Limb (tissue), 2 donors: ENCODE measurements at regions not wholly inside any gene's neighbourhood (a gene's known extent, or its start where the extent isn't known, plus 50 kb on each side); places are given as distances from the start of the nearest gene placed in this dataset.

Experiments
- DNase-seq, 2 donors: peaks; one replicate each; pipeline ENCODE4 v3.0.0-alpha.2; 2016; ENCODE audit errors: extremely low spot score in 2 of 2

DNA sequence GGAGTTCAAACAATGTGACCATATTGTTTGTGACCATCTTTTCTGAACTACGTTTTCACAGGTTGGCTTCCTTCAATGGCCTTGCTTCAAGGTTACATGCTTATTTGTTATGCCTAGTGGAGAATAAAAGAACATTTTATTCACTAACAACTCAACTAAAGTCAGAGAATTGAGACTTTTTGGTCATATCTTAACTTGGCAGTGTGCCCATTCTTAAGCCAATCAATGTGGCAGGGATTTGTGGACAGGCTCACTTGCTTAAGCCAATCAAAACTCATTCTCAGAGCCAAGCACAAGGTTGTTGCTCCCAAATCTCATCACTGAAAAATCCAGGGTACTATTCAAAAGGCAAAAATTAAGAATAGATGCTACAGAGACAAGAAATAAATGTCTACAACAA, 455.8 kb upstream of the FAT3 start:
- DNase-seq = no peak

DNA sequence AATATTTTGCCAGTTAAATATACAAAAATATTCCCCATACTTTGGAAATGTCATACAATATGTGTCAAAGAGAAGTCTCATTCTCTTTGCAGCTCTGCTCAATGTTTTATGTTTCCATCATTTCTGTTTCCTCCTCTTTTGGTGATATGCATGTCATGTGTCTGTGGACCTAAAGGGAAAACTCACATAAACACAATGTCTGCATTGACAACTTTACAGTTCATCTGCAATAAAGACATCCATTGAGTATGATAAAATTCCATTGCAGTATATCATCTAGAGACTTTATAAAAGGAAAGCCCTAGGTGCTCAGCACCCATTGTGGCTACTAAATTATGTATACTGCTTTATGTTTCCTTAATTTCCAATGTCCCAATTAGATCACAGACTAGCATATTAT, 461.3 kb upstream of the FAT3 start:
- DNase-seq = no peak

- peak in 1 of 2 donors; percentile 29 for DNase-seq
Measured at GRCh38 chr11:91761406-91762025, 463.1 kb upstream of the FAT3 start.

DNA sequence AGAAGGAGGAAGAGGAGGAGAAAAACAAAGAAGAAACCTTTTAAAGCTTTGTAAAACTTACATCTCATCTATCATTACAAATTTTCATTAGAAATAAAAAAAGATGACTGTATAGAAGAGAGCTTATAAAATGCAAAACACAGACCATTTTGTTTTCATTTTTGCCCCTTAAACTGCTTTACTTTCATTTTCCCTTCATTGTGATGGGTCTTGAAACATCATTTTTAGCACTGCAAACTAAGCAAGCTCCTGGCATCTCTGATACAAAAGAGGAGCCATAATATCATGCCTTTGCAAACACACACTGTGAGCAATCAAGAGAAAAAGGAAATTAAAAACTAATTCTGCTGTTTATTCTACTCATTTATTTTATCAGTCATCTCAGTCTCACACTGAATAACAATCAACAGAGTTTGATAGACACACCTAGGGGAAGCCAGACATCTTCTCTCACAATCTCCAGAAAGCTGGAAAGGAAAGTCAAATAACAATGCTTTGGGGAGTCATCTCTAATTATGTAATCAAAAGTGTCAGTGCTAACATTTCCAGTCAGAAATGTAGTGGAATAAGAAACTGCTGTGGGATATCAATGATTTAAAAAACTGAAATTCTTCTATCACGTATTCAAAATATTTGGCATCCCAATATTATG, 467.7 kb upstream of the FAT3 start:
- DNase-seq = no peak

GRCh38 chr11:91755951-91756707, 468.5 kb upstream of the FAT3 start:
- no peak for DNase-seq

DNA sequence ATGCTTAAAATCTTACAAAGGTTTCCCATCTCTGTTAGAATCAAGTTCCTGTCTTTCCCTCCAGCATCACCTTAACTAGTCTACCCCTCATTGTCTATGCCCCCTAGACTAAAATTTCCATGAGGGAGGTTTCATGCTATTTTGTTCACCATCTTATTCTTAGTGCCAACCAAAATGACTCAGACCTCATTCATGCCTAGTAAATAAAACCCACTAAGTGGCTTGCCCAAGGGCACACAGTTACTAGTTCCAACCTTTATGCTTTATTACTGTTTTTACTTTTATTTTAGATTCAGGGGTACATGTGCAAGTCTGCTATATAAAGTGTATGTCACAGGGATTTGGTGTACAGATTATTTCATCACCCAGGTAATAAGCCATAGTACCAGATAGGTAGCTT, 469.1 kb upstream of the FAT3 start:
- DNase-seq = no peak

DNA sequence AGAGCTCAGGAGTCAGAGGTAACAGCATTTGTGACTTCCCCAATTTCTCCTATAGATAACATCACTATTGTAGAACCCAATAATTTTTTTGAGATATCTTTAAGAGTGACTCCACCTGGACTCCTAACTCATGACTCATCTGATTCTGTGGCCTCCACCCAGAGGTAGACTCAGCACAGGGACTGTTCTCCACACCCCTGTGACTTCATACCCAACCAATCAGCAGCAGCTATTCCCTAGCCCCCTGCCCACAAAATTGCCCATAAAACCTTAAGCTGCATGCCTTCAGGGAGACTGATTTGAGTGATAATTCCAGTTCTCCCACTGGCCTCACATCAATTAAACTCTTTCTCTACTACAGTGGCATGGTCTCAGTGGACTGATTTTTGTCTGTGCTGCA, 475.4 kb upstream of the FAT3 start:
- DNase-seq = no peak

- DNase-seq = no peak
Measured at GRCh38 chr11:91742155-91742554, 482.5 kb upstream of the FAT3 start.

DNA sequence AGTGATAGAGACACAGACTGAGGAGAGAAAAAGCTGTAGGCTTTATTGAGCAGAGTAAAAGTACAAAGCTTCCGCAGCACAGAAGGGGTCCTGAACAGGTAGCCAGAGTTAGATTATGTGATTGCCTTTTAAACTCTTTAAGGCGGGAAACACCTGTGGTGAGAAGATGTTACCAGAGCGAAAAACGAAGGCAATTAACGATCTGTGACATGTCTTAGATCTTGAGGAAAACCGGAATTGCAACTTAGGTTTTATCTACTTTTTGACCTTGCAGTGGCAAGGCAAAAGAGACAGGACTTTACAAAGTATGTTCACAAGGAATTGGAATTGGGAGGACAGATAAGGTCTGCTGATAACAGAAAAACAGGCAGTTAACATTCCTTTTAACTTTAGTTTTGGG, 493.6 kb upstream of the FAT3 start:
- no peak for DNase-seq

DNA sequence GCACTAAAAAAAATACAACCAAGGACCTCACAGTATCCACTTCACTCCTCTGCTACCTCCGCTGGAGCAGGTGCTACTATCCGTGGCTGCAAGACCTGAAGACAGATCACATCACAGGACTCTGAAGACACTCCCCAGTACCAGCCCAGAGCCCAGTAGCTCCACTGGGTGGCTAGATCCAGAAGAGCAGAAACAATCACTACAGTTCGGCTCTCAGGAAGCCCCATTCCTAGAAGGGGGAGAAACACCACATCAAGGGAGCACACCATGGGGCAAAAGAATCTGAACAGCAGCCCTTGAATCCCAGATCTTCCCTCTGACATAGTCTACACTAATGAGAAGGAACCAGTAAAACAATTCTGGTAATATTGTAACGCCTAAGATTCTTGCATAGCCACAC, 494.0 kb upstream of the FAT3 start:
- no peak for DNase-seq

DNA sequence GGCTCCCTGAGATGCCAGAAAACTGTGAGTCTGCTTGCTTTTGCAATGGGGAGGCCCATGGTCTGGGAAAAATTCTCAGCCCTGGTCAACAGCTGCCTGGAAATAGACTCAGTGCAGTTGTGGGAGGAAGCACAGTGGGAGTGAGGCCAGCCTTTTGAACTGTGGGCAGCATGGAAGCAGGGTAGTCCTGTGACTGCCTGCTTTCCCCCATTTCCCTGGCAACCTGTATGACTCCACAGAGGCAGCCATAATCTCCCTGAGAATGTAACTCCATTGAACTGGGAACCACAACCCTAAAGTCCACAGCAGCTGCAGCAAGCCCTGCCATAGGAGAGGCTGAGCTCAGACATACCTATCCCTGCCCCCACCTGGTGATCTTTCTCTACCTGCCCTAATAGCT, 494.6 kb upstream of the FAT3 start:
- DNase-seq = no peak

- no peak for DNase-seq
Measured at GRCh38 chr11:91717169-91717568, 507.4 kb upstream of the FAT3 start.

GRCh38 chr11:91707652-91708482, 516.8 kb upstream of the FAT3 start:
- DNase-seq = no peak

DNA sequence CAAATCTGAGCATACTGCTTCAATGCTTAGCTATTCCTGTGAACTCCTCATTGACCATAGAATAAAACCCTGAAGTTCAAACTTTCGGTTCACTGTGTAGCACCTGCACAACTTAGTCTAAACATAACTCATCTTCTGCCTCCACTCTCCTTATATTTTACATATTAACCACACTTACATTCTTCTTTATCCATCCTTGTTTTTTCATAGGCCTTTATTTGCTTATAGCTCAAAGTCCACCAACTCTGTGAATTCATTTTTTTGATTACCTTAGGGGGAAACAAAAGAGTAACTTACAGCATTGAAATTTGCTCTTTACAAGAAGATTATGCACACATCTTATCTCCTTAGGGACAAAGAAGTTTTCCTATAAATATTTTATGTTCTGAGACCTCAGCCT, 521.6 kb upstream of the FAT3 start:
- DNase-seq = no peak

DNA sequence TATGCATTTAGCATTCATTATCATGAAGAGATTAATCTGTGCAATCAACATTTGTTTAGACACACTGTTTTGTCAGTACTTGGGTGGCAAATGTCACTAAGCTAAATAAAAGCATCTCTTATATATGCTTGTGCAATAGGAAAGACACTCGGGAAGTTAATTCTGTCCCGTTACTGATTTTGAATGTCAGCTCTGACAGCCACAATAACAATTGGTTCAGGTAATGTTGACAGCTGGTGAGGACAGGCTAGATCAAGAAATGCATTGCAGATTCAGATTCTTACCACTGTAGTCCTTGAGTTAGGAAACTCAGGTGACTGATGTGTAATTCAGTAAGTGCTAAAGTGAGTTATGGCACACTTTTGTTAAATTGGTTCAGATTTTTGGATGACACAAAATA, 523.8 kb upstream of the FAT3 start:
- no peak for DNase-seq

GRCh38 chr11:91698845-91699244, 525.8 kb upstream of the FAT3 start:
- no peak for DNase-seq

DNA sequence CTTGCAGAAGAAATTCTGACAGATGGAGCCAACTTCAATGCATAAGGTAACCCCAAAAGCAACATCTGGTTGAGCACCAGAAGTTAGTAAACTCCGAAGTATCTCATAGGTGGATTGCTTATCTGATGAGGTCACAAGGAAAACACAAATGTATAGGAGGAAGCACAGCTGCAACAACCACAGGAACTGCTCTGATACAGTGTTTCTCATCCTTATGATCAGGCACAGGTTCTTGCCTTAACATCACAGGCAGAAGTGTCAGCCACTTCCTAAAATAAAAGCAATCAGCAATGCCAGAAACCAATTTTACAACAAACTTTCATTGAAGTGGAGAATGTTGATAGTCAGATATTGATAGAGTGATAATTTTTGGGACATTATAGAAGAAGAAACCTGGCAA, 530.3 kb upstream of the FAT3 start:
- DNase-seq = no peak

GRCh38 chr11:91691872-91692271, 532.7 kb upstream of the FAT3 start:
- no peak for DNase-seq

DNA sequence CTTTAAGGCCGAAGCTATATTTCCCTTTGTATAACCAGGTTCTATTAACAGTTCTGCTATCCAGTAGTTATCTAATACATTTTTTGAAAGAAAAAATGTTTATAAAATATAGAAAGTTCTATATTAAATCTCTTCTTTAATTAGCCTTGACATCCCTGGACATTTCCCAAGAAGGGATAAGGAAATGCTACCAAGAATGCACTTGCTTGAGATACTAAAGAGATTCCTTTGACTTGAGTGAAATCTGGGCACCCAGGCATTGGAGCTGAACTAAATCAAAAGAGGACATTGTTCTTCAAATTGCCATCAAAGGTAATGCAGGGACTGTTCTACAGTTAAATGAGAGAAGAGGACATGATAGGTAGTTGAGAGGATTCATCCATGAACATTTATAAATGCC, 535.9 kb upstream of the FAT3 start:
- DNase-seq = no peak

DNA sequence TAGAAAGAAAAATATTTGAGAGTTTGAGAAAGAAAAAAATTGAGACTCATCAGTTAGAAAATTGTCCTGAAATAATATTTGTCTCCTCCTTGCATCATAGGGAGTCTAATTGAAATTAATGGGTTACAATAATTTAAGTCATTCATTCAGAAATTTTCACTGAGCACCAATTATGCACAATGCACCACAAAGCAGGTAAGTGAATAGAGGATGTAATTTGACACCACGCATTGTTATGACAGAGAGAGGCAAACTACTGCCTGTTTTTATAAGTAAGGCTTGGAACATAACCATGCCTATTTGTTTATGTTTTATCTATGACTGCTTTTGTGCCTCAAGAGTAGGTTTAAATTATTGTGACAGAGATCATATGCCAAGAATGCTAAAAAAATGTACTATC, 537.9 kb upstream of the FAT3 start:
- peak in 1 of 2 donors; percentile 1 for DNase-seq

DNA sequence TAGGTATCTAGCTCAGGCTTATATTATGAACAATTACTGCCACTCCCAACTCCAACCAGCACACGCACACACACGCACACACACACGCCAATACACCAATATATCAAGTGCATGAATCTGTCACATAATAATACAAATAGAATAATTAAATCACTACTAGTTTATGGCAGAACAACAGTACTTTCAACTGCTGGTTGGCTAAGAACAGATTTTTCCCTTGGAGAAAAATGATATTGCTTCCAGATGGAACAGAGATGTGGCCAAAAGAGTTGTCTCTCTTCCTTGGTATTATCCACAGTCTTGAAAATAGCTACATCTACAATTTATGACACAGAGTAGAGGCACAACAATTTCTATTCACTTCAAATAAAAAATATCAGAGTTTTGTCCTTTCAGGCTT, 538.3 kb upstream of the FAT3 start:
- DNase-seq = peak in 1 of 2 donors; percentile 52

DNA sequence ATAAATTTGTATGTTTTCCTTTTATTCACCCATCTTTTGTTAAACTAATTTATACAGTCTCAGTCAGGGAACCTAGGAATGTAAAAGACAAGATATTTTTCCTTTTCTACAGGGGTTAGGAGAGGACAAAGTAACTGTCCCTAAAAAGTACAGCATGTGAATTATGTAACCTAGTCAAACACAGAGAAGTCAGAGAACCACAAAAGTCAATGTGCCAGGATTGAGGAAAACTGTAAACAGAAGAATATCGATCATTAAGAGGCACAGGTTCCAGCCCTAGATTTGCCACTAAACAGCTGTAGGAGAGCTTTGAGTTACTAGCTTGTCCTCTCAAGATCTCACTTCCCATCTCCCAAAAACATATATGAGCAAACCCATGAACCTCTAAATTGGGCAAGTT, 550.9 kb upstream of the FAT3 start:
- no peak for DNase-seq
